ENCODE measurements at regions not wholly inside any gene's neighbourhood (a gene's known extent, or its start where the extent isn't known, plus 50 kb on each side); places are given as distances from the start of the nearest gene placed in this dataset.
"Not testable (repeated sequence)": the region's sequence is repeated elsewhere in the genome, so short reads cannot be mapped to it uniquely, and the experiment has no call there.

- H3K27me3 ChIP-seq (ENCODE audit: insufficient read depth, poor library complexity, severe bottlenecking), result no peaks in the 10 kb centered on the region
- no peak overlapping the region for H3K4me3 ChIP-seq (ENCODE audit: severe bottlenecking)
- no peaks in the 10 kb centered on the region for H3K36me3 ChIP-seq (ENCODE audit: low read depth)
- ATAC-seq (ENCODE audit: low read depth) (no peak), DNase-seq (ENCODE audit: low spot score) (no peak)
- H3K4me1 ChIP-seq (ENCODE audit: insufficient read depth, poor library complexity, severe bottlenecking), result no peaks in the 10 kb centered on the region
- H3K27ac ChIP-seq (ENCODE audit: poor library complexity, severe bottlenecking), result no peak overlapping the region
- H3K9me3 ChIP-seq (ENCODE audit: severe bottlenecking), result no peaks in the 10 kb centered on the region
- no peak for TF ChIP-seq CTCF (IDR thresholded peaks at IDR 0.05; ENCODE audit: poor library complexity, severe bottlenecking)
These were observed 230.7 kb downstream of the SHQ1 start for GRCh38 chr3:72617424-72618024.

DNA sequence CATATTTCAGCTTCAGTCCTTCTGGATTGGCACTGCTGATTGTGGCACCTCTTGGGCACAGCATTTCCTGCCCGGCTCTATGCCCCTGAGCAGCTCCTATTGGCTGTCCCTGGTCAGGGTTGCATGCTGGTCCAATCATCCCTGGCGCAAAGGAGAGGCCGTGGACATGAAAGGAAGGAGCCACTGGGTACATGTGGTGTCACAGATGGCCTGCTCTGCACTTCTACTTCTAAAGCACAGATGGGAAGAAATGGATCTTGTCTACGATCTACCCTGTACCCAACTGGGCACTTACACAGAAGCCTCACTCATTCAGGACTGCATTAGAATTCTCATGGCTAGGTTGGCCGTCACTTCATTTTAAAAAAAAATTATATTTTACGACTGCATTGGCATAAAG, 232.5 kb downstream of the SHQ1 start:
- Histone ChIP-seq H3K27me3 (ENCODE audit: insufficient read depth, poor library complexity, severe bottlenecking) (no peaks in the 10 kb centered on the region), H3K36me3 (ENCODE audit: low read depth) (no peaks in the 10 kb centered on the region), H3K4me3 (ENCODE audit: severe bottlenecking) (no peak overlapping the region), H3K9me3 (ENCODE audit: severe bottlenecking) (no peaks in the 10 kb centered on the region), H3K27ac (ENCODE audit: poor library complexity, severe bottlenecking) (no peak overlapping the region), H3K4me1 (ENCODE audit: insufficient read depth, poor library complexity, severe bottlenecking) (no peaks in the 10 kb centered on the region)
- DNase-seq (ENCODE audit: low spot score) (no peak), ATAC-seq (ENCODE audit: low read depth) (no peak)
- no peak for TF ChIP-seq CTCF (IDR thresholded peaks at IDR 0.05; ENCODE audit: poor library complexity, severe bottlenecking)

- TF ChIP-seq CTCF (IDR thresholded peaks at IDR 0.05; ENCODE audit: poor library complexity, severe bottlenecking), result no peak
- ATAC-seq (ENCODE audit: low read depth) (no peak), DNase-seq (ENCODE audit: low spot score) (no peak)
- no peaks in the 10 kb centered on the region for H3K36me3 ChIP-seq (ENCODE audit: low read depth)
- H3K4me1 ChIP-seq (ENCODE audit: insufficient read depth, poor library complexity, severe bottlenecking), result no peaks in the 10 kb centered on the region
- H3K27me3 ChIP-seq (ENCODE audit: insufficient read depth, poor library complexity, severe bottlenecking), result no peaks in the 10 kb centered on the region
- no peaks in the 10 kb centered on the region for H3K9me3 ChIP-seq (ENCODE audit: severe bottlenecking)
- no peak overlapping the region for H3K4me3 ChIP-seq (ENCODE audit: severe bottlenecking)
- H3K27ac ChIP-seq (ENCODE audit: poor library complexity, severe bottlenecking), result no peak overlapping the region
These were observed 233.1 kb downstream of the SHQ1 start for GRCh38 chr3:72615182-72615581.

GRCh38 chr3:72614394-72615074, 233.7 kb downstream of the SHQ1 start:
- DNase-seq (ENCODE audit: low spot score) (no peak), ATAC-seq (ENCODE audit: low read depth) (no peak)
- Histone ChIP-seq H3K36me3 (ENCODE audit: low read depth) (no peaks in the 10 kb centered on the region), H3K4me1 (ENCODE audit: insufficient read depth, poor library complexity, severe bottlenecking) (no peaks in the 10 kb centered on the region), H3K27me3 (ENCODE audit: insufficient read depth, poor library complexity, severe bottlenecking) (no peaks in the 10 kb centered on the region), H3K9me3 (ENCODE audit: severe bottlenecking) (no peaks in the 10 kb centered on the region), H3K27ac (ENCODE audit: poor library complexity, severe bottlenecking) (no peak overlapping the region), H3K4me3 (ENCODE audit: severe bottlenecking) (no peak overlapping the region)
- TF ChIP-seq CTCF (IDR thresholded peaks at IDR 0.05; ENCODE audit: poor library complexity, severe bottlenecking), result no peak

GRCh38 chr3:72613871-72614270, 234.4 kb downstream of the SHQ1 start:
- H3K36me3 ChIP-seq (ENCODE audit: low read depth), result no peaks in the 10 kb centered on the region
- H3K9me3 ChIP-seq (ENCODE audit: severe bottlenecking), result no peaks in the 10 kb centered on the region
- H3K27me3 ChIP-seq (ENCODE audit: insufficient read depth, poor library complexity, severe bottlenecking), result no peaks in the 10 kb centered on the region
- H3K4me3 ChIP-seq (ENCODE audit: severe bottlenecking), result no peak overlapping the region
- H3K4me1 ChIP-seq (ENCODE audit: insufficient read depth, poor library complexity, severe bottlenecking), result no peaks in the 10 kb centered on the region
- no peak overlapping the region for H3K27ac ChIP-seq (ENCODE audit: poor library complexity, severe bottlenecking)
- no peak for DNase-seq (ENCODE audit: low spot score)
- no peak for TF ChIP-seq CTCF (IDR thresholded peaks at IDR 0.05; ENCODE audit: poor library complexity, severe bottlenecking)
- ATAC-seq (ENCODE audit: low read depth), result no peak

DNA sequence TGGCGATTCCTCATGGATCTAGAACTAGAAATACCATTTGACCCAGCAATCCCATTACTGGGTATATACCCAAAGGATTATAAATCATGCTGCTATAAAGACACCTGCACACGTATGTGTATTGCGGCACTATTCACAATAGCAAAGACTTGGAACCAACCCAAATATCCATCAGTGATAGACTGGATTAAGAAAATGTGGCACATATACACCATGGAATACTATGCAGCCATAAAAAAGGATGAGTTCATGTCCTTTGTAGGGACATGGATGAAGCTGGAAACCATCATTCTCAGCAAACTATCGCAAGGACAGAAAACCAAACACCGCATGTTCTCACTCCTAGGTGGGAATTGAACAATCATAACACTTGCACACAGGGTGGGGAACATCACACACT, 239.1 kb downstream of the SHQ1 start:
- not testable (repeated sequence) for H3K27me3 ChIP-seq (ENCODE audit: insufficient read depth, poor library complexity, severe bottlenecking); H3K4me1 ChIP-seq (ENCODE audit: insufficient read depth, poor library complexity, severe bottlenecking); H3K36me3 ChIP-seq (ENCODE audit: low read depth); H3K27ac ChIP-seq (ENCODE audit: poor library complexity, severe bottlenecking); H3K4me3 ChIP-seq (ENCODE audit: severe bottlenecking); H3K9me3 ChIP-seq (ENCODE audit: severe bottlenecking); DNase-seq (ENCODE audit: low spot score); ATAC-seq (ENCODE audit: low read depth)
